H1 (cell line): ENCODE measurements at regions not wholly inside any gene's neighbourhood (a gene's known extent, or its start where the extent isn't known, plus 50 kb on each side); places are given as distances from the start of the nearest gene placed in this dataset.

Experiments used
- CTCF ChIA-PET: fragments of 300-600 bp; sonication (Branson Sonifier 250); formaldehyde crosslinking; loops from one replicate; lab custom pipeline; 2021; ENCODE audit not compliant: partially characterized antibody; lab: Charles Lee
- POLR2A ChIA-PET: fragments of 300-600 bp; sonication (Branson Sonifier 250); formaldehyde crosslinking; loops from one replicate; lab custom pipeline; 2021; ENCODE audit warnings: inconsistent platforms; ENCODE audit not compliant: partially characterized antibody; lab: Charles Lee
- DNase-seq, 2 experiments: peaks; one replicate each; pipeline versions ENCODE4 v3.0.0 to v3.0.0-alpha.2; 2010 to 2022; ENCODE audit warnings: low spot score in 2 of 2, low read depth in 1 of 2, mixed read lengths in 1 of 2
- FAIRE-seq: peaks from 2 replicates; lab custom pipeline; 2011; peaks lifted over from hg19 to GRCh38; lab: Jason Lieb, UNC
- H2AFZ ChIP-seq: 2 replicates; pipeline ENCODE4 v1.8.1; 2012; ENCODE audit warnings: low read length, inconsistent platforms
- H2AK5ac ChIP-seq: 2 replicates; pipeline ENCODE4 v1.6.1; 2013; ENCODE audit warnings: low read depth, low read length
- H2BK120ac ChIP-seq: replicated peaks from 2 replicates; pipeline ENCODE3; 2013; ENCODE audit warnings: low read depth, low read length, inconsistent platforms
- H2BK12ac ChIP-seq: 2 replicates; pipeline ENCODE4 v1.6.1; 2013; ENCODE audit warnings: low read depth, low read length
- H2BK15ac ChIP-seq: 2 replicates; pipeline ENCODE4 v1.6.1; 2013; ENCODE audit warnings: low read length
- H2BK20ac ChIP-seq: 2 replicates; pipeline ENCODE4 v1.6.1; 2013; ENCODE audit warnings: low read length
- H2BK5ac ChIP-seq: 2 replicates; pipeline ENCODE4 v1.6.1; 2013; ENCODE audit warnings: low read depth, low read length
- H3K14ac ChIP-seq: 2 replicates; pipeline ENCODE4 v1.6.1; 2013; ENCODE audit warnings: inconsistent platforms; ENCODE audit not compliant: insufficient read length
- H3K18ac ChIP-seq: 2 replicates; pipeline ENCODE4 v1.6.1; 2013; ENCODE audit warnings: low read length; ENCODE audit errors: extremely low read depth
- H3K23ac ChIP-seq: 2 replicates; pipeline ENCODE4 v1.6.1; 2013; ENCODE audit warnings: inconsistent platforms; ENCODE audit not compliant: insufficient read length
- H3K23me2 ChIP-seq: 2 replicates; pipeline ENCODE4 v1.6.1; 2013; ENCODE audit warnings: low read depth, low read length
- H3K27ac ChIP-seq: 2 replicates; pipeline ENCODE4 v1.6.1; 2011; ENCODE audit warnings: low read depth, low read length, inconsistent platforms
- H3K27me3 ChIP-seq, 4 experiments: replicated peaks in 1 of 4; 1 replicate in 1 of 4; 2 replicates in 3 of 4; pipeline versions ENCODE4 v1.6.1 to v1.8.1; 2011 to 2013; ENCODE audit warnings: low read length in 3 of 4, mild to moderate bottlenecking in 3 of 4, inconsistent platforms in 2 of 4, mixed read lengths in 2 of 4, moderate library complexity in 1 of 4; ENCODE audit not compliant: control insufficient read depth in 3 of 4, insufficient read depth in 3 of 4; ENCODE audit errors: extremely low read depth in 1 of 4
- H3K36me3 ChIP-seq, 4 experiments: 2 replicates each; pipeline versions ENCODE4 v1.6.1 to v1.8.1; 2011 to 2013; ENCODE audit warnings: mild to moderate bottlenecking in 4 of 4, low read length in 3 of 4, moderate library complexity in 2 of 4, control low read depth in 1 of 4, inconsistent platforms in 1 of 4; ENCODE audit not compliant: insufficient read depth in 4 of 4, control insufficient read depth in 2 of 4
- H3K4ac ChIP-seq: replicated peaks from 2 replicates; pipeline ENCODE3; 2013; ENCODE audit warnings: low read length, low read depth, mixed read lengths, inconsistent platforms; ENCODE audit not compliant: insufficient read length
- H3K4me1 ChIP-seq, 4 experiments: replicated peaks in 1 of 4; 1 replicate in 1 of 4; 2 replicates in 3 of 4; pipeline versions ENCODE4 v1.6.1 to v1.8.1; 2011 to 2013; ENCODE audit warnings: low read length in 3 of 4, inconsistent platforms in 2 of 4, mixed read lengths in 1 of 4; ENCODE audit not compliant: insufficient read depth in 4 of 4, control insufficient read depth in 3 of 4
- H3K4me2 ChIP-seq, 2 experiments: 2 replicates each; pipeline versions ENCODE4 v1.6.1 to v1.8.1; 2011 to 2013; ENCODE audit warnings: low read depth in 2 of 2, low read length in 2 of 2, control low read depth in 1 of 2, inconsistent platforms in 1 of 2, mild to moderate bottlenecking in 1 of 2; ENCODE audit not compliant: insufficient read depth in 1 of 2
- H3K4me3 ChIP-seq, 4 experiments: fragments of 200-600, 300-600 bp in 1 of 4; sonication (generic), shearing (Covaris generic), sonication (Bioruptor Twin) in 1 of 4; 2 replicates each; pipeline versions ENCODE4 v1.5.1 to v1.8.1; 2011 to 2016; ENCODE audit warnings: low read length in 4 of 4, low read depth in 3 of 4, control low read depth in 2 of 4, inconsistent platforms in 2 of 4, mild to moderate bottlenecking in 2 of 4, mixed read lengths in 1 of 4, moderate library complexity in 1 of 4; ENCODE audit not compliant: insufficient read depth in 2 of 4; ENCODE audit errors: extremely low read depth in 1 of 4
- H3K56ac ChIP-seq: replicated peaks from 2 replicates; pipeline ENCODE3; 2013; ENCODE audit warnings: low read depth, mild to moderate bottlenecking, mixed read lengths, low read length, inconsistent platforms; ENCODE audit not compliant: insufficient read length
- H3K79me1 ChIP-seq: 2 replicates; pipeline ENCODE4 v1.6.1; 2013; ENCODE audit warnings: low read depth, low read length, control low read depth
- H3K79me2 ChIP-seq, 2 experiments: 2 replicates each; pipeline versions ENCODE4 v1.6.1 to v1.8.1; 2012 to 2013; ENCODE audit warnings: low read length in 2 of 2, mild to moderate bottlenecking in 2 of 2, inconsistent platforms in 1 of 2; ENCODE audit not compliant: insufficient read depth in 2 of 2, control insufficient read depth in 1 of 2
- H3K9ac ChIP-seq, 4 experiments: replicated peaks in 1 of 4; 1 replicate in 1 of 4; 2 replicates in 3 of 4; pipeline versions ENCODE4 v1.6.1 to v1.8.1; 2011 to 2013; ENCODE audit warnings: low read depth in 3 of 4, low read length in 3 of 4, control low read depth in 2 of 4, mild to moderate bottlenecking in 2 of 4, moderate library complexity in 2 of 4, inconsistent platforms in 1 of 4; ENCODE audit errors: extremely low read depth in 1 of 4
- H3K9me3 ChIP-seq, 2 experiments: 2 replicates each; pipeline versions ENCODE4 v1.6.1 to v1.8.1; 2012 to 2013; ENCODE audit warnings: mild to moderate bottlenecking in 2 of 2, moderate library complexity in 2 of 2, control low read depth in 1 of 2, inconsistent platforms in 1 of 2, low read depth in 1 of 2, low read length in 1 of 2, mixed read lengths in 1 of 2; ENCODE audit not compliant: insufficient read depth in 2 of 2
- H4K20me1 ChIP-seq, 2 experiments: replicated peaks in 1 of 2; 2 replicates each; pipeline versions ENCODE3 to v1.8.1; 2011 to 2013; ENCODE audit warnings: inconsistent platforms in 2 of 2, low read length in 2 of 2, mild to moderate bottlenecking in 1 of 2; ENCODE audit not compliant: insufficient read depth in 2 of 2, control insufficient read depth in 1 of 2
- H4K5ac ChIP-seq: 2 replicates; pipeline ENCODE4 v1.6.1; 2013; ENCODE audit warnings: low read length, low read depth, mixed read lengths, inconsistent platforms; ENCODE audit not compliant: insufficient read length
- H4K8ac ChIP-seq: 2 replicates; pipeline ENCODE4 v1.8.0; 2013; ENCODE audit warnings: mild to moderate bottlenecking, moderate library complexity, low read length, inconsistent platforms; ENCODE audit not compliant: insufficient read depth; ENCODE audit errors: extremely low read depth
- H4K91ac ChIP-seq: replicated peaks from 2 replicates; pipeline ENCODE3; 2013; ENCODE audit warnings: low read length, mixed read lengths, inconsistent platforms; ENCODE audit not compliant: insufficient read length
- ATF2 ChIP-seq: IDR thresholded peaks from 2 replicates; pipeline ENCODE4 v1.6.1; 2012; ENCODE audit warnings: low read length, inconsistent platforms
- BACH1 ChIP-seq: IDR thresholded peaks from 2 replicates; pipeline ENCODE4 v1.6.1; 2012; ENCODE audit warnings: low read length, improper control_type of control experiment
- BRCA1 ChIP-seq: IDR thresholded peaks from 2 replicates; pipeline ENCODE4 v1.6.1; 2012; ENCODE audit warnings: low read depth, low read length, improper control_type of control experiment
- CEBPB ChIP-seq: IDR thresholded peaks from 2 replicates; pipeline ENCODE4 v1.6.1; 2012; ENCODE audit warnings: low read depth, low read length
- E2F6 ChIP-seq: IDR thresholded peaks from 2 replicates; pipeline ENCODE4 v1.6.1; 2012; ENCODE audit warnings: inconsistent platforms
- GABPA ChIP-seq: IDR thresholded peaks from 2 replicates; pipeline ENCODE4 v1.6.1; 2011; ENCODE audit warnings: mild to moderate bottlenecking, low read length, moderate library complexity, borderline replicate concordance; ENCODE audit not compliant: insufficient read depth
- HDAC2 ChIP-seq, 2 experiments: fragments of 300-600 bp in 1 of 2; sonication (generic) in 1 of 2; IDR thresholded peaks; 2 replicates each; pipeline ENCODE4 v1.6.1; 2011 to 2012; ENCODE audit warnings: low read depth in 2 of 2, low read length in 2 of 2, mild to moderate bottlenecking in 2 of 2, moderate library complexity in 2 of 2, borderline replicate concordance in 1 of 2, inconsistent platforms in 1 of 2
- JUN ChIP-seq: IDR thresholded peaks from 2 replicates; pipeline ENCODE4 v1.6.1; 2011; ENCODE audit warnings: low read depth, mild to moderate bottlenecking, improper control_type of control experiment, low read length
- KDM5A ChIP-seq: fragments of 200-600 bp; IDR thresholded peaks from 2 replicates; pipeline ENCODE4 v1.7.1; 2012; ENCODE audit warnings: mild to moderate bottlenecking, low read length, inconsistent platforms, mixed read lengths
- SIRT6 ChIP-seq: IDR thresholded peaks from one replicate; pipeline ENCODE4 v1.7.1; 2012; ENCODE audit warnings: low read length, inconsistent platforms
- SP1 ChIP-seq: IDR thresholded peaks from 2 replicates; pipeline ENCODE4 v1.6.1; 2011; ENCODE audit warnings: low read depth, low read length
- WGBS, 2 experiments: shearing (Covaris generic) in 1 of 2; methylation state at CpG; one replicate each; pipeline versions ENCODE4 v1.1.6 to v1.1.7; 2013 to 2015; ENCODE audit warnings: low lambda C conversion rate in 2 of 2, mixed read lengths in 2 of 2, inconsistent platforms in 1 of 2, low coverage in 1 of 2, missing lambda C conversion rate in 1 of 2; ENCODE audit not compliant: insufficient replicate concordance in 2 of 2, insufficient coverage in 1 of 2, insufficient read length in 1 of 2; ENCODE audit errors: extremely low coverage in 1 of 2, missing lambda C conversion rate in 1 of 2; 5-methylcytosine and 5-hydroxymethylcytosine counted together

GRCh38 chr1:98487620-98488019 is 173.9 kb upstream of the SNX7 start:
- 94% methylated on average over 5 of the region's 5 CpGs; no CpG with 5 or more reads in 1 of the 2 experiments for WGBS, 2 experiments
- H4K20me1 ChIP-seq, result no peaks in the 10 kb centered on the region
- no peak overlapping the region for H4K91ac ChIP-seq
- no peak overlapping the region for H3K4me3 ChIP-seq
- H3K4ac ChIP-seq, result no peak overlapping the region
- H3K23ac ChIP-seq, result no peak overlapping the region
- H2BK12ac ChIP-seq, result no peak overlapping the region
- no peak overlapping the region for H2BK5ac ChIP-seq
- H3K23me2 ChIP-seq, result no peaks in the 10 kb centered on the region
- no peak overlapping the region for H3K56ac ChIP-seq
- no peak overlapping the region for H3K4me2 ChIP-seq
- H3K27ac ChIP-seq, result no peak overlapping the region
- ChIA-PET POLR2A (no interaction called here), CTCF (no interaction called here)
- no peak overlapping the region for H2AK5ac ChIP-seq
- DNase-seq, result no peak
- no peaks in the 10 kb centered on the region for H3K4me1 ChIP-seq
- no peak overlapping the region for H4K8ac ChIP-seq
- no peak overlapping the region for H2AFZ ChIP-seq
- H2BK120ac ChIP-seq, result no peak overlapping the region
- no peaks in the 10 kb centered on the region for H3K79me1 ChIP-seq
- H3K27me3 ChIP-seq, result no peaks in the 10 kb centered on the region
- no peaks in the 10 kb centered on the region for H3K36me3 ChIP-seq
- no peak overlapping the region for H4K5ac ChIP-seq
- no peak overlapping the region for H3K14ac ChIP-seq
- H3K9ac ChIP-seq, result no peak overlapping the region
- TF ChIP-seq GABPA (no peak), HDAC2 (IDR thresholded peaks at IDR 0.05; ENCODE audit: borderline replicate concordance in 1 of 2, low read depth in 2 of 2, low read length in 2 of 2) (no peak), KDM5A (no peak), JUN (no peak), SP1 (no peak), CEBPB (no peak), SIRT6 (no peak), E2F6 (no peak), ATF2 (no peak), BACH1 (no peak), BRCA1 (no peak)
- H2BK15ac ChIP-seq, result no peak overlapping the region
- H3K18ac ChIP-seq, result no peak overlapping the region
- H3K79me2 ChIP-seq, result no peaks in the 10 kb centered on the region
- FAIRE-seq, result no peak
- no peaks in the 10 kb centered on the region for H3K9me3 ChIP-seq
- no peak overlapping the region for H2BK20ac ChIP-seq
